GM19372 (cell line): ENCODE measurements at regions not wholly inside any gene's neighbourhood (a gene's known extent, or its start where the extent isn't known, plus 50 kb on each side); places are given as distances from the start of the nearest gene placed in this dataset.
"Not testable (repeated sequence)": the region's sequence is repeated elsewhere in the genome, so short reads cannot be mapped to it uniquely, and the experiment has no call there.

Experiments
- ATAC-seq: cut with Tn5 transposase; IDR thresholded peaks from one replicate; pipeline ENCODE4 v1.9.1; 2021; ENCODE audit warnings: mild to moderate bottlenecking, low read depth, moderate library complexity; ENCODE audit not compliant: unreplicated experiment

- ATAC-seq = no peak
These were observed 124.5 kb upstream of the SLC13A1 start for GRCh38 chr7:123324283-123324682.

- no peak for ATAC-seq
These were observed 123.9 kb upstream of the SLC13A1 start for GRCh38 chr7:123323689-123324088.

- ATAC-seq = not testable (repeated sequence)
These were observed 121.8 kb upstream of the SLC13A1 start for GRCh38 chr7:123321578-123321977.

GRCh38 chr7:123319911-123320310 lies 120.1 kb upstream of the SLC13A1 start:
- ATAC-seq = no peak

GRCh38 chr7:123314886-123315285 lies 115.1 kb upstream of the SLC13A1 start:
- no peak for ATAC-seq

GRCh38 chr7:123308254-123308951 lies 108.6 kb upstream of the SLC13A1 start:
- no peak for ATAC-seq

GRCh38 chr7:123305840-123306375 lies 106.1 kb upstream of the SLC13A1 start:
- no peak for ATAC-seq

GRCh38 chr7:123303926-123304325 lies 104.2 kb upstream of the SLC13A1 start:
- ATAC-seq = no peak

- no peak for ATAC-seq
These were observed 97.2 kb upstream of the SLC13A1 start for GRCh38 chr7:123296965-123297364.

- ATAC-seq = no peak
These were observed 93.9 kb upstream of the SLC13A1 start for GRCh38 chr7:123293710-123294109.

- ATAC-seq = no peak
These were observed 92.5 kb upstream of the SLC13A1 start for GRCh38 chr7:123292227-123292626.

- no peak for ATAC-seq
These were observed 89.4 kb upstream of the SLC13A1 start for GRCh38 chr7:123289200-123289599.

GRCh38 chr7:123285076-123285700 lies 85.4 kb upstream of the SLC13A1 start:
- ATAC-seq = no peak

- ATAC-seq = no peak
These were observed 83.6 kb upstream of the SLC13A1 start for GRCh38 chr7:123283373-123283772.

- no peak for ATAC-seq
These were observed 82.4 kb upstream of the SLC13A1 start for GRCh38 chr7:123282181-123282580.

GRCh38 chr7:123279949-123280348 lies 80.2 kb upstream of the SLC13A1 start:
- no peak for ATAC-seq

- no peak for ATAC-seq
These were observed 75.4 kb upstream of the SLC13A1 start for GRCh38 chr7:123275036-123275753.

GRCh38 chr7:123273185-123273584 lies 73.4 kb upstream of the SLC13A1 start:
- ATAC-seq = no peak

GRCh38 chr7:123271856-123272255 lies 72.1 kb upstream of the SLC13A1 start:
- no peak for ATAC-seq

- no peak for ATAC-seq
These were observed 71.5 kb upstream of the SLC13A1 start for GRCh38 chr7:123271231-123271630.

- no peak for ATAC-seq
These were observed 70.8 kb upstream of the SLC13A1 start for GRCh38 chr7:123270570-123270969.
